ENCODE measurements at regions not wholly inside any gene's neighbourhood (a gene's known extent, or its start where the extent isn't known, plus 50 kb on each side); places are given as distances from the start of the nearest gene placed in this dataset.
A peak's percentile ranks its signal among the peaks of the same experiment; 100 is the strongest.

DNA sequence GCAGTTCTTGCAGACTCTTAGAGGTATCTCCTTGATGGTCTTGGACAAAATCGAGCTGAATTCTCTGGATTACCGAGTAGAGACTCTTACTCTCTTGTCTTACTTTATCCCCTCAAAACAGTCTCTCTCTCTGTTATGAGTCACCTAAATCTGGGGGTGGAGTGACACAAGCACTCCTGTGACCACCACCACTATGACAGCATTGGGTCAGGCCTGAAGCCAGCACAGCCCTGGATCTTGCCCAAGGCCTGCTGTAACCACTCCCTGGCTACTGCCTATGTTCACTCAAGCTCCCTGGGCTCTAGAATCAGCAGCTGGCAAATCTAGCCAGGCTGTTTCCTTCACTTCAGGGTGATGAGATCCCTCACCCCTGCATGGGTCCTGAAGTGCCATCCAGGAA lies 662.5 kb downstream of the LUZP2 start:
- no peak overlapping the region for H3K4me3 ChIP-seq (ENCODE audit: low read length)
- peak; percentile 4 for DNase-seq (ENCODE audit: low read depth)
- H3K9me3 ChIP-seq (ENCODE audit: control insufficient read depth, low read length) = no peaks in the 10 kb centered on the region
- H3K4me1 ChIP-seq (ENCODE audit: control insufficient read depth, insufficient read depth, low read length) = no peaks in the 10 kb centered on the region
- H3K36me3 ChIP-seq (ENCODE audit: control insufficient read depth, insufficient read depth, low read length, severe bottlenecking) = no peaks in the 10 kb centered on the region
- H3K9ac ChIP-seq (ENCODE audit: low read length) = no peak overlapping the region
- no peaks in the 10 kb centered on the region for H3K27me3 ChIP-seq (replicated peaks; ENCODE audit: control insufficient read depth, insufficient read depth, low read length)

DNA sequence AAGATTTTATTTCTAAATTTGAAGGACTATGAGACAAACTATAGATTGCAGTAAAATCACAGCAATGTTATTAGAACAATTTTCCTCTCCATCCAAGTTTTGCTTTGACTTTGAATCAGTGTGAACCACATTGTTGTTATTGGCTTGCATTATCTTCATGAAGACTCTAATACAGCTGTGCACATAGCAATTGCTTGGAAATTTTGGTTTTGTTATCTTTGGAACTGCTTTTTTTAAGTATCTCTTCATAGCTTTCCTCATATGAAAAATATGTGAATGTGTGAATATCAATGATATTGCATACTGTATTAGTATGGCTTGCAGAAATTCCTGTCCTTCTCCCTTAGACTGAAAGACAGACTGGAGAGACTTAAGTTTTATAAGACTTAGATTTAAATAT lies 666.6 kb downstream of the LUZP2 start:
- no peaks in the 10 kb centered on the region for H3K9me3 ChIP-seq (ENCODE audit: control insufficient read depth, low read length)
- no peaks in the 10 kb centered on the region for H3K36me3 ChIP-seq (ENCODE audit: control insufficient read depth, insufficient read depth, low read length, severe bottlenecking)
- H3K4me1 ChIP-seq (ENCODE audit: control insufficient read depth, insufficient read depth, low read length) = no peaks in the 10 kb centered on the region
- H3K4me3 ChIP-seq (ENCODE audit: low read length) = no peak overlapping the region
- no peaks in the 10 kb centered on the region for H3K27me3 ChIP-seq (replicated peaks; ENCODE audit: control insufficient read depth, insufficient read depth, low read length)
- DNase-seq (ENCODE audit: low read depth) = peak; percentile 80
- H3K9ac ChIP-seq (ENCODE audit: low read length) = no peak overlapping the region

GRCh38 chr11:25180187-25180586 lies 683.3 kb downstream of the LUZP2 start:
- Histone ChIP-seq H3K36me3 (ENCODE audit: control insufficient read depth, insufficient read depth, low read length, severe bottlenecking) (no peaks in the 10 kb centered on the region), H3K27me3 (replicated peaks; ENCODE audit: control insufficient read depth, insufficient read depth, low read length) (no peaks in the 10 kb centered on the region), H3K9ac (ENCODE audit: low read length) (no peak overlapping the region), H3K4me3 (ENCODE audit: low read length) (no peak overlapping the region), H3K9me3 (ENCODE audit: control insufficient read depth, low read length) (peaks cover 7% of the 10 kb centered on the region), H3K4me1 (ENCODE audit: control insufficient read depth, insufficient read depth, low read length) (no peaks in the 10 kb centered on the region)
- DNase-seq (ENCODE audit: low read depth) = peak; percentile 58

DNA sequence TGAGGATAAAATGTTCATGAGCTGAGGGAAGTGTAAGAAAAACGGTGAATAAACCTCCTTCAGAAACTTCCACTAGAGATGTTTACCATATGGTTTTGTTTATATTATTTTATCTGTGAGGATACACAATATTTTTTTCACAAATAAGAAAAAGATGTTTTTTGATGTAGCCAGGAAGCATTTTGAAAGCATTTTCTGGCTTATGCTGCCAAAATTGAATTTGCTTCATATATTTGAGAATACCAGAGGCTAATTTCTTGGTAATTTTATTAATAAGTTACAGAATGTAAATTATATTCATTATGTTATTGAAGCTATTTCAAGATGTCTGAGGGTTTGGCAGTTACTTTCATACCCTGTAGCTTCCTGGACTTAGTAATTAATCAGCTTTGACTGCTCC lies 686.6 kb downstream of the LUZP2 start:
- Histone ChIP-seq H3K36me3 (ENCODE audit: control insufficient read depth, insufficient read depth, low read length, severe bottlenecking) (no peaks in the 10 kb centered on the region), H3K9me3 (ENCODE audit: control insufficient read depth, low read length) (no peaks in the 10 kb centered on the region), H3K9ac (ENCODE audit: low read length) (no peak overlapping the region), H3K27me3 (replicated peaks; ENCODE audit: control insufficient read depth, insufficient read depth, low read length) (no peaks in the 10 kb centered on the region), H3K4me3 (ENCODE audit: low read length) (no peak overlapping the region), H3K4me1 (ENCODE audit: control insufficient read depth, insufficient read depth, low read length) (no peaks in the 10 kb centered on the region)
- no peak for DNase-seq (ENCODE audit: low read depth)

DNA sequence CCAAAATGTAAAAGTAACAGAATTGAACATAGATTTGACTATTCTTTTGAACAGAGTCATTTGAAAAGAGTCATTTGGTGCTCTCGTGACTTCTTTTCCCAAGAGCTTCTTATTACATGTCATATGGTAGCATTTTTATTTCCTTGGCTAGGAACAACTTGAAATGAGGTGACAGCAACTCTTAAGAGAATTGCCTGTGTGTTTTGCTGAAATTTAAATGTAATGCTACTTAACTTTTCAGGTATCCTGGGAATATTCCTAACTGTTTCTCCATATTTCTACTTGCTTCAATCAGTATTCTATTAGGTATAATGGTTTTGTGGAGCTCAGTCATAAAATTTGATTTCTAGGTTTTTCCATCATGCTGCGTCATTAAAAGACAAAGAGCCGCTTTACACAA lies 700.7 kb downstream of the LUZP2 start:
- H3K27me3 ChIP-seq (replicated peaks; ENCODE audit: control insufficient read depth, insufficient read depth, low read length) = no peaks in the 10 kb centered on the region
- H3K9ac ChIP-seq (ENCODE audit: low read length) = no peak overlapping the region
- H3K9me3 ChIP-seq (ENCODE audit: control insufficient read depth, low read length) = no peaks in the 10 kb centered on the region
- H3K4me3 ChIP-seq (ENCODE audit: low read length) = no peak overlapping the region
- no peaks in the 10 kb centered on the region for H3K36me3 ChIP-seq (ENCODE audit: control insufficient read depth, insufficient read depth, low read length, severe bottlenecking)
- no peaks in the 10 kb centered on the region for H3K4me1 ChIP-seq (ENCODE audit: control insufficient read depth, insufficient read depth, low read length)
- DNase-seq (ENCODE audit: low read depth) = no peak

- no peaks in the 10 kb centered on the region for H3K36me3 ChIP-seq (ENCODE audit: control insufficient read depth, insufficient read depth, low read length, severe bottlenecking)
- H3K27me3 ChIP-seq (replicated peaks; ENCODE audit: control insufficient read depth, insufficient read depth, low read length) = no peaks in the 10 kb centered on the region
- H3K9me3 ChIP-seq (ENCODE audit: control insufficient read depth, low read length) = no peaks in the 10 kb centered on the region
- no peaks in the 10 kb centered on the region for H3K4me1 ChIP-seq (ENCODE audit: control insufficient read depth, insufficient read depth, low read length)
- no peak overlapping the region for H3K9ac ChIP-seq (ENCODE audit: low read length)
- no peak for DNase-seq (ENCODE audit: low read depth)
- no peak overlapping the region for H3K4me3 ChIP-seq (ENCODE audit: low read length)
Observed at GRCh38 chr11:25198704-25199103, 701.9 kb downstream of the LUZP2 start.

DNA sequence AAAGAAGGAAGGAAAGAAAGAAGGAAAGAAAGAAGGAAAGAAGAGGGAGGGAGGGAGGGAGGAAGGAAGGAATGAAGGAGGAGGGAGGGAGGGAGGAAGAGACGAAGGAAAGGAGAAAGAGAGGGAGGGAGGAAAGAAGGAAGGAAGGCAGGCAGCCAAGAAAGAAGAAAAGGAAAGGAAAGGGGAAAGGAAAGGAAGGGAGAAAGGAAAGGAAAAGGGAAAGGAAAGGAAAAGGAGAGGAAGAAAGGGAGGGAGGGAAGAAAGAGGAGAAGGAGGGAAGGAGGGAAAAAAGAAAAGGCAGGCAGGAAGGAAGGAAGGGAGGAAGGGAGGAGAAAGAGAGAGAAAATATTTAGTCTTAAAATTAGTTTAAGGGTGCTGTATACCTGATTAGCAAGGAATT lies 704.1 kb downstream of the LUZP2 start:
- Histone ChIP-seq H3K9me3 (ENCODE audit: control insufficient read depth, low read length) (peaks cover 3% of the 10 kb centered on the region), H3K27me3 (replicated peaks; ENCODE audit: control insufficient read depth, insufficient read depth, low read length) (no peaks in the 10 kb centered on the region)
- DNase-seq (ENCODE audit: low read depth) = no peak

GRCh38 chr11:25206762-25207161 lies 709.9 kb downstream of the LUZP2 start:
- DNase-seq (ENCODE audit: low read depth) = no peak
- Histone ChIP-seq H3K9ac (ENCODE audit: low read length) (no peak overlapping the region), H3K36me3 (ENCODE audit: control insufficient read depth, insufficient read depth, low read length, severe bottlenecking) (no peaks in the 10 kb centered on the region), H3K4me3 (ENCODE audit: low read length) (no peak overlapping the region), H3K9me3 (ENCODE audit: control insufficient read depth, low read length) (peaks cover 23% of the 10 kb centered on the region), H3K4me1 (ENCODE audit: control insufficient read depth, insufficient read depth, low read length) (no peaks in the 10 kb centered on the region), H3K27me3 (replicated peaks; ENCODE audit: control insufficient read depth, insufficient read depth, low read length) (no peaks in the 10 kb centered on the region)

More for the DNA sequence above, 704.1 kb downstream of the LUZP2 start:
- no peak overlapping the region for H3K4me3 ChIP-seq (ENCODE audit: low read length)
- H3K4me1 ChIP-seq (ENCODE audit: control insufficient read depth, insufficient read depth, low read length) = no peaks in the 10 kb centered on the region
- H3K9ac ChIP-seq (ENCODE audit: low read length) = no peak overlapping the region
- no peaks in the 10 kb centered on the region for H3K36me3 ChIP-seq (ENCODE audit: control insufficient read depth, insufficient read depth, low read length, severe bottlenecking)

DNA sequence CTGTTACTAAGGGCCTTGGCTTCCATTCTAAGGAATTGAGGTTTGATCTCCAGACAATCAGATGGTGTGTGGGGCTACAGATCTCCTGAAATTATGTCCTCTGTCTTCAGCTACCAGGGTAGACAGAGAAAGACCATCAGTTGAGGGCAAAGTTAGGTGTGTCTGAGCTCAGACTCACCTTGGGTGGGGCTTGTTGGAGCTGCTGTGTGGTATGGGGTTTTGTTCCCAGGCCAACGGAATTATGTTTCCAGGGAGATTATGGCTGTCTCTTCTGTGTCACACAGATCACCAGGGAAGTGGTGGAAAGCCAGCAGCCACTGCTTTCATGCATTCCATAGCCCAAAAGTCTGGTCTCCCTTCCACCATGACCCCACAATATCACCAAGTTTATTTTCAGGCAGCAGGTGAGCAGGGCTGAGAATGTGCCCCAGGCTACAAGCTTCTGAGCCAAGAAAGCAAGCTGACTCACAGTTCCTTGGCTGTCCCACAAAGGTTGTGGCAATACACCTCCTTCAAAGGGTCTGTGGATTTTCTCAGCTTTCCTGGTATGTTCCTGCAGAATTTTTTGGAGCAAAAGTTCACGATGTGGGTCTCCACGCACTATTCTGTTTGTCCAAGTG lies 714.9 kb downstream of the LUZP2 start:
- H3K9ac ChIP-seq (ENCODE audit: low read length) = no peak overlapping the region
- no peaks in the 10 kb centered on the region for H3K4me1 ChIP-seq (ENCODE audit: control insufficient read depth, insufficient read depth, low read length)

DNA sequence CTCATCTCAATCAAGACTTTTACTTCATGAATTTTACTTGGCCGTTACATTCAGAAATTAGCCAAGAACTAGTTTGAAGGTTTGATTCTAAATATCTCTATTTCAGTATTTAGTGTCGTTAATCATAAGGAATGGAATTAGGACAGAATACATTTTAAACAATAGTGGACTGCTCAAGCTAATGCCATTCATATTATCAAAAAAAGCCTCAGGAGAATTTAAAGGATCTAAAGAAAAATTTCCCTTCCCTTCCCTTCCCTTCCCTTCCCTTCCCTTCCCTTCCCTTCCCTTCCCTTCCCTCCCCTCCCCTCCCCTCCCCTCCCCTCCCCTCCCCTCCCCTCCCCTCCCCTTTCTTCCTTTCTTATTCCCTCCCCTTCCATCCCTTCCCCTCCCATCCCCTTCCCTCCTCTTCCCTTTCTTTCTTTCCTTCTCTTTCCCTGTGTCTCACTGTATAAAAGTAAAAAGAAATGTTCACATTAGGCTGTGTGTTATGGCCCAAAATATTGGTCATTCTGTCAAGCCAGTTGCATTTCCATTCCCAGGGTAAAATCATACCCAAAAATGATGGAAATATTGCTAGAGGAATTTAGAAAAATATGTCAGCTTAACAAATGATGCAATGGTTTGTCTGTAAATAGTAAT lies 717.8 kb downstream of the LUZP2 start:
- H3K27me3 ChIP-seq (replicated peaks; ENCODE audit: control insufficient read depth, insufficient read depth, low read length) = no peaks in the 10 kb centered on the region
- H3K4me3 ChIP-seq (ENCODE audit: low read length) = no peak overlapping the region
- no peak overlapping the region for H3K9ac ChIP-seq (ENCODE audit: low read length)
- no peaks in the 10 kb centered on the region for H3K9me3 ChIP-seq (ENCODE audit: control insufficient read depth, low read length)
- H3K36me3 ChIP-seq (ENCODE audit: control insufficient read depth, insufficient read depth, low read length, severe bottlenecking) = no peaks in the 10 kb centered on the region
- no peak for DNase-seq (ENCODE audit: low read depth)
- no peaks in the 10 kb centered on the region for H3K4me1 ChIP-seq (ENCODE audit: control insufficient read depth, insufficient read depth, low read length)

More for the DNA sequence above, 714.9 kb downstream of the LUZP2 start:
- Histone ChIP-seq H3K9me3 (ENCODE audit: control insufficient read depth, low read length) (peaks cover 14% of the 10 kb centered on the region), H3K36me3 (ENCODE audit: control insufficient read depth, insufficient read depth, low read length, severe bottlenecking) (no peaks in the 10 kb centered on the region), H3K27me3 (replicated peaks; ENCODE audit: control insufficient read depth, insufficient read depth, low read length) (no peaks in the 10 kb centered on the region), H3K4me3 (ENCODE audit: low read length) (no peak overlapping the region)
- DNase-seq (ENCODE audit: low read depth) = peak; percentile 9

DNA sequence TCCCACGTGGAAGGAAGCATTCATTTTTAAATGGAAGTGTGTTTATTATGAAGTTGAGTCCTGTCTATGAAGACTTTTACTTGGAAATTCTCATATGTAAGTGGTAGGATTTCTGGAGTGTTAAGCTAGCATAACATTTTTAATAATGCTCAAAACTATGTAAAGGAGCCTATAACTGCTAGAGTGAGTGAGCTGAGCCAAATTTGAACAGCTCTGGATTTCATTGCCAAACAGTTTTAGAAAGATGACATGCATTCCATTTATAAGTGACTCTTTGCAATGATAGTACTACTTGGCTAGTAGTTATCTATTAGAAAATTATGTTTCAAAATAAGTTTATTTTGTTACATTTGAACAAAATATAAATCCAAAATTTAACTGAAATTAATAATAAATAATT lies 721.2 kb downstream of the LUZP2 start:
- DNase-seq (ENCODE audit: low read depth) = no peak
- no peaks in the 10 kb centered on the region for H3K4me1 ChIP-seq (ENCODE audit: control insufficient read depth, insufficient read depth, low read length)
- no peaks in the 10 kb centered on the region for H3K36me3 ChIP-seq (ENCODE audit: control insufficient read depth, insufficient read depth, low read length, severe bottlenecking)
- H3K27me3 ChIP-seq (replicated peaks; ENCODE audit: control insufficient read depth, insufficient read depth, low read length) = no peaks in the 10 kb centered on the region
- no peak overlapping the region for H3K4me3 ChIP-seq (ENCODE audit: low read length)
- H3K9ac ChIP-seq (ENCODE audit: low read length) = no peak overlapping the region
- no peaks in the 10 kb centered on the region for H3K9me3 ChIP-seq (ENCODE audit: control insufficient read depth, low read length)

DNA sequence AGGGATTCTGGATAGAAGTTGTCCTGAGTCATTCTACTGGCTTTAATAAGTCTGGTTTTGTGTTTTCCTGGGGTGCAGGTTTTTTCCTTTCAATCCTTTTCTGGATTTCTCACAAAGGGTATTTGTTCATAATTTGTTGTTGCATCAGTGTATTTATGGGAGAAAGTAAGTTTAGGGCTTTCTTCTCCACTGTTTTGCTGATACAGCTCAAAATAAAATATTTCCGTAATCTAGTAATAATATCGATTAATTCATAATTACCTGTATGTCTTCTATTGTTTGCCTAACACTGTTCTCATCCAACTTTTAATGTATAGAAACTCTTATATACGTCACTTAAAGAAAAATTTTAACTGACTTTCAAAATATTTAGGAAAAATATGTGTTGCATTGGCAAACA lies 728.2 kb downstream of the LUZP2 start:
- no peak for DNase-seq (ENCODE audit: low read depth)
- Histone ChIP-seq H3K4me1 (ENCODE audit: control insufficient read depth, insufficient read depth, low read length) (no peaks in the 10 kb centered on the region), H3K9me3 (ENCODE audit: control insufficient read depth, low read length) (no peaks in the 10 kb centered on the region), H3K36me3 (ENCODE audit: control insufficient read depth, insufficient read depth, low read length, severe bottlenecking) (no peaks in the 10 kb centered on the region), H3K27me3 (replicated peaks; ENCODE audit: control insufficient read depth, insufficient read depth, low read length) (no peaks in the 10 kb centered on the region), H3K9ac (ENCODE audit: low read length) (no peak overlapping the region), H3K4me3 (ENCODE audit: low read length) (no peak overlapping the region)

Data from adipocyte (in vitro differentiated cells).